Stimulated activated naive CD8-positive, alpha-beta T cell treated with anti-CD3 and anti-CD28 coated beads, Interleukin-15, Interleukin-2, amounts not matched to agents 100 ng/mL and 50 ng/mL, for 24 hours (primary cell): ENCODE measurements at regions not wholly inside any gene's neighbourhood (a gene's known extent, or its start where the extent isn't known, plus 50 kb on each side); places are given as distances from the start of the nearest gene placed in this dataset.
"Not testable (repeated sequence)": the region's sequence is repeated elsewhere in the genome, so short reads cannot be mapped to it uniquely, and the experiment has no call there.

ENCODE experiments used
- H3K27ac Mint-ChIP-seq: one replicate; pipeline ENCODE4 v1.8.0; 2021; ENCODE audit warnings: mild to moderate bottlenecking, mixed read lengths
- H3K27me3 Mint-ChIP-seq: one replicate; pipeline ENCODE4 v1.8.0; 2021; ENCODE audit warnings: mixed read lengths
- H3K36me3 Mint-ChIP-seq: one replicate; pipeline ENCODE4 v1.8.0; 2021; ENCODE audit warnings: low read depth, mixed read lengths
- H3K4me1 Mint-ChIP-seq: one replicate; pipeline ENCODE4 v1.8.0; 2021; ENCODE audit warnings: low read depth, mixed read lengths
- H3K4me3 Mint-ChIP-seq: one replicate; pipeline ENCODE4 v1.8.0; 2021; ENCODE audit warnings: mild to moderate bottlenecking, mixed read lengths
- H3K9me3 Mint-ChIP-seq: one replicate; pipeline ENCODE4 v1.8.0; 2021; ENCODE audit warnings: mixed read lengths

- H3K4me3 Mint-ChIP-seq, H3K27me3 Mint-ChIP-seq, H3K36me3 Mint-ChIP-seq, H3K4me1 Mint-ChIP-seq, H3K27ac Mint-ChIP-seq, H3K9me3 Mint-ChIP-seq: not testable (repeated sequence)
Observed at GRCh38 chr7:7042286-7042893, 140.0 kb upstream of the C1GALT1 start.

GRCh38 chr7:7044806-7045205, 137.5 kb upstream of the C1GALT1 start:
- no peak overlapping the region for H3K4me3 Mint-ChIP-seq
- H3K27me3 Mint-ChIP-seq: no peaks in the 10 kb centered on the region
- no peak overlapping the region for H3K27ac Mint-ChIP-seq
- no peaks in the 10 kb centered on the region for H3K4me1 Mint-ChIP-seq
- no peaks in the 10 kb centered on the region for H3K9me3 Mint-ChIP-seq
- no peaks in the 10 kb centered on the region for H3K36me3 Mint-ChIP-seq

- Mint-ChIP-seq H3K36me3 (no peaks in the 10 kb centered on the region), H3K4me3 (no peak overlapping the region), H3K4me1 (no peaks in the 10 kb centered on the region), H3K27ac (no peak overlapping the region), H3K9me3 (no peaks in the 10 kb centered on the region), H3K27me3 (no peaks in the 10 kb centered on the region)
Observed at GRCh38 chr7:7048213-7048612, 134.1 kb upstream of the C1GALT1 start.

- no peak overlapping the region for H3K4me3 Mint-ChIP-seq
- no peaks in the 10 kb centered on the region for H3K27me3 Mint-ChIP-seq
- no peak overlapping the region for H3K27ac Mint-ChIP-seq
- no peaks in the 10 kb centered on the region for H3K4me1 Mint-ChIP-seq
- no peaks in the 10 kb centered on the region for H3K36me3 Mint-ChIP-seq
- H3K9me3 Mint-ChIP-seq: no peaks in the 10 kb centered on the region
Observed at GRCh38 chr7:7051206-7051877, 131.0 kb upstream of the C1GALT1 start.

GRCh38 chr7:7054252-7054830, 128.0 kb upstream of the C1GALT1 start:
- H3K4me1 Mint-ChIP-seq: no peaks in the 10 kb centered on the region
- H3K36me3 Mint-ChIP-seq: no peaks in the 10 kb centered on the region
- H3K4me3 Mint-ChIP-seq: no peak overlapping the region
- no peak overlapping the region for H3K27ac Mint-ChIP-seq
- no peaks in the 10 kb centered on the region for H3K27me3 Mint-ChIP-seq
- no peaks in the 10 kb centered on the region for H3K9me3 Mint-ChIP-seq

- Mint-ChIP-seq H3K27ac (no peak overlapping the region), H3K27me3 (no peaks in the 10 kb centered on the region), H3K4me1 (no peaks in the 10 kb centered on the region), H3K36me3 (no peaks in the 10 kb centered on the region), H3K4me3 (no peak overlapping the region), H3K9me3 (peaks cover 6% of the 10 kb centered on the region)
Observed at GRCh38 chr7:7060828-7061599, 121.3 kb upstream of the C1GALT1 start.

- Mint-ChIP-seq H3K36me3 (no peaks in the 10 kb centered on the region), H3K27me3 (no peaks in the 10 kb centered on the region), H3K9me3 (no peaks in the 10 kb centered on the region), H3K4me3 (no peak overlapping the region), H3K4me1 (no peaks in the 10 kb centered on the region), H3K27ac (no peak overlapping the region)
Observed at GRCh38 chr7:7077945-7078344, 104.4 kb upstream of the C1GALT1 start.

- H3K9me3 Mint-ChIP-seq: no peaks in the 10 kb centered on the region
- no peaks in the 10 kb centered on the region for H3K36me3 Mint-ChIP-seq
- H3K4me3 Mint-ChIP-seq: no peak overlapping the region
- no peaks in the 10 kb centered on the region for H3K4me1 Mint-ChIP-seq
- no peaks in the 10 kb centered on the region for H3K27me3 Mint-ChIP-seq
- H3K27ac Mint-ChIP-seq: no peak overlapping the region
Observed at GRCh38 chr7:7080802-7081201, 101.5 kb upstream of the C1GALT1 start.

GRCh38 chr7:7090460-7090859, 91.9 kb upstream of the C1GALT1 start:
- Mint-ChIP-seq H3K36me3 (no peaks in the 10 kb centered on the region), H3K9me3 (peaks cover 15% of the 10 kb centered on the region), H3K4me3 (no peak overlapping the region), H3K4me1 (no peaks in the 10 kb centered on the region), H3K27me3 (peaks cover 26% of the 10 kb centered on the region), H3K27ac (no peak overlapping the region)

GRCh38 chr7:7098280-7098818, 84.0 kb upstream of the C1GALT1 start:
- Mint-ChIP-seq H3K4me1 (no peaks in the 10 kb centered on the region), H3K9me3 (no peaks in the 10 kb centered on the region), H3K27ac (no peak overlapping the region), H3K27me3 (no peaks in the 10 kb centered on the region), H3K4me3 (no peak overlapping the region), H3K36me3 (no peaks in the 10 kb centered on the region)

GRCh38 chr7:7099584-7100014, 82.7 kb upstream of the C1GALT1 start:
- H3K27ac Mint-ChIP-seq: no peak overlapping the region
- H3K4me1 Mint-ChIP-seq: no peaks in the 10 kb centered on the region
- no peaks in the 10 kb centered on the region for H3K27me3 Mint-ChIP-seq
- H3K36me3 Mint-ChIP-seq: no peaks in the 10 kb centered on the region
- H3K4me3 Mint-ChIP-seq: no peak overlapping the region
- H3K9me3 Mint-ChIP-seq: no peaks in the 10 kb centered on the region

- Mint-ChIP-seq H3K27ac (no peak overlapping the region), H3K4me3 (no peak overlapping the region), H3K27me3 (no peaks in the 10 kb centered on the region), H3K9me3 (no peaks in the 10 kb centered on the region), H3K4me1 (peaks cover 6% of the 10 kb centered on the region), H3K36me3 (no peaks in the 10 kb centered on the region)
Observed at GRCh38 chr7:7100432-7100849, 81.9 kb upstream of the C1GALT1 start.

- Mint-ChIP-seq H3K27ac (no peak overlapping the region), H3K4me1 (peaks cover 10% of the 10 kb centered on the region), H3K27me3 (no peaks in the 10 kb centered on the region), H3K9me3 (no peaks in the 10 kb centered on the region), H3K4me3 (no peak overlapping the region), H3K36me3 (no peaks in the 10 kb centered on the region)
Observed at GRCh38 chr7:7102906-7103305, 79.4 kb upstream of the C1GALT1 start.

GRCh38 chr7:7103343-7104313, 78.7 kb upstream of the C1GALT1 start:
- no peaks in the 10 kb centered on the region for H3K9me3 Mint-ChIP-seq
- peaks cover 10% of the 10 kb centered on the region for H3K4me1 Mint-ChIP-seq
- no peak overlapping the region for H3K4me3 Mint-ChIP-seq
- no peaks in the 10 kb centered on the region for H3K36me3 Mint-ChIP-seq
- no peaks in the 10 kb centered on the region for H3K27me3 Mint-ChIP-seq
- no peak overlapping the region for H3K27ac Mint-ChIP-seq
